Uterus (tissue), 3 donors: ENCODE measurements at regions not wholly inside any gene's neighbourhood (a gene's known extent, or its start where the extent isn't known, plus 50 kb on each side); places are given as distances from the start of the nearest gene placed in this dataset.

Source experiments
- DNase-seq, 2 donors: peaks; one replicate each; pipeline ENCODE4 v3.0.0-alpha.2; 2019 to 2020
- H3K27ac ChIP-seq, 2 donors: fragments of 200-600 bp; sonication (generic); 1 replicate in 1 of 2; 2 replicates in 1 of 2; pipeline ENCODE4 v1.5.1; 2016 to 2018
- H3K27me3 ChIP-seq, 2 donors: fragments of 200-600 bp; sonication (generic); one replicate each; pipeline ENCODE4 v1.5.1; 2018 to 2019; ENCODE audit warnings: control low read depth in 1 of 2
- H3K36me3 ChIP-seq, 2 donors: fragments of 200-600 bp; sonication (generic); one replicate each; pipeline ENCODE4 v1.5.1; 2019; ENCODE audit warnings: control low read depth in 1 of 2
- H3K4me1 ChIP-seq, 2 donors: fragments of 200-600 bp; sonication (generic); one replicate each; pipeline ENCODE4 v1.5.1; 2018 to 2019; ENCODE audit warnings: control low read depth in 1 of 2
- H3K4me3 ChIP-seq, 2 donors: fragments of 200-600 bp; sonication (generic); 1 replicate in 1 of 2; 2 replicates in 1 of 2; pipeline ENCODE4 v1.5.1; 2018 to 2019; ENCODE audit warnings: mild to moderate bottlenecking in 1 of 2
- H3K9me3 ChIP-seq, 2 donors: fragments of 200-600 bp; sonication (generic); one replicate each; pipeline ENCODE4 v1.5.1; 2019; ENCODE audit warnings: control low read depth in 1 of 2
- CTCF ChIP-seq, 4 experiments: fragments of 200-600 bp in 2 of 4; fragments of 450-650 bp in 2 of 4; sonication (generic) in 2 of 4; IDR thresholded peaks; one replicate each; pipeline ENCODE4 v1.5.1; 2016 to 2019; ENCODE audit warnings: antibody characterized with exemption in 4 of 4, mild to moderate bottlenecking in 2 of 4, moderate library complexity in 1 of 4
- POLR2A ChIP-seq, 2 donors: fragments of 450-650 bp; IDR thresholded peaks; one replicate each; pipeline ENCODE4 v1.6.1; 2016; ENCODE audit warnings: antibody characterized with exemption in 2 of 2, mild to moderate bottlenecking in 1 of 2, moderate library complexity in 1 of 2
- intact Hi-C: fragments of 100-400 bp; cut with DNase I; formaldehyde crosslinking; loops from one replicate; pipeline ENCODE4 v1.15.1; 2023; ENCODE audit warnings: low total_unique reads
- donor health status: DM: yes; HTN: yes; CAD: no.

DNA sequence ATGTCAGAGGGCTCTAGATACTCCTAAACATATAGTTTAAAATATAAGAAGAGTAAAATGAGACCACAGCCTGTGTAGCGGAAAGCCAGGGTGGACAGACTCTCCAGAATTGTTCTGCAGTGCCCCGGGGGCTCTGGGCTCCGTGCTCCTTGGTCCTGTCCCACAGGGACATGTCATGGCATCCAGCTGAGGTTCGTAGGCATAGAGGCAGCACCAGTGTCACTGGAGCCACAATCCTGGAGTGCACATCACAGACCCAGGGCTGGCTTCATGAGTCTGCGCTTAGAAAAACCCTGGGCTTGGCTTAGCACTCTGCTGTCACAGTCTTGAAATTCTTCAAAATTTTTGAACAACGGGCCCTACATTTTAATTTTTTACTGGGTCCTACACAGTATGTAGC lies 280.4 kb upstream of the ZNF32 start:
- Histone ChIP-seq H3K4me1 (no peaks in the 10 kb centered on the region), H3K4me3 (no peak overlapping the region), H3K36me3 (no peaks in the 10 kb centered on the region), H3K27me3 (no peaks in the 10 kb centered on the region), H3K27ac (no peak overlapping the region), H3K9me3 (no peaks in the 10 kb centered on the region)
- intact Hi-C loops: no loop called here
- no peak for DNase-seq
- no peak for TF ChIP-seq CTCF (IDR thresholded peaks at IDR 0.05)
- TF ChIP-seq POLR2A (IDR thresholded peaks at IDR 0.05): no peak

DNA sequence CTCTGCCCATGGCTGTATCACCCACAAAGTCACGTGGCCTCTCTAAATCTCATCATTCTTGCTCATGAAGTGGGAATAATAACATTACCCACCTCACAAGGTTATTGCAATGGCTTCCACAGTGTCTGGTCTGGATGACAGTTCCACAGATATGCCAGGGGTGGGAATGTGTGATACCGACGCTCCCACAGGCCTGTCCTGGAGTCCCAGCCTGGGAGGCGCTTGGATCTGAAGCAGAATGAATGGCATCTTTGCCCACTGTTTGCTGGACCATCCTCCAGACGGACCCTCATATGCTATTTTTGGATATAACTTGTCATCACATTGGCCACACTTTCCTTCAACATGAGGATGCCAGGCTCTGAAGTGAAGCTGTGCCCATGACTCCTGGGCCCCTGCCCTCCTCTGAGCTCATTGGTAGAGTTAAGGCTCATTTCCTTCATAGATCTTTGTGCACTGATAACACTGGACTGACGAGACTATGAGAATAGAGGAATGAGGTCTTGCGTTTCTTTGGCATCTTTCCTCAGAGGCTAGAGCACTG lies 279.8 kb upstream of the ZNF32 start:
- TF ChIP-seq CTCF (IDR thresholded peaks at IDR 0.05) (no peak), POLR2A (IDR thresholded peaks at IDR 0.05) (no peak)
- no peak for DNase-seq
- Histone ChIP-seq H3K4me1 (no peaks in the 10 kb centered on the region), H3K27me3 (no peaks in the 10 kb centered on the region), H3K27ac (no peak overlapping the region), H3K4me3 (no peak overlapping the region), H3K36me3 (no peaks in the 10 kb centered on the region), H3K9me3 (no peaks in the 10 kb centered on the region)
- intact Hi-C loops: no loop called here

GRCh38 chr10:43926875-43927406 lies 278.3 kb upstream of the ZNF32 start:
- intact Hi-C loops: no loop called here
- TF ChIP-seq CTCF (IDR thresholded peaks at IDR 0.05) (no peak), POLR2A (IDR thresholded peaks at IDR 0.05) (no peak)
- no peak for DNase-seq
- no peak overlapping the region for H3K4me3 ChIP-seq
- no peaks in the 10 kb centered on the region for H3K4me1 ChIP-seq
- H3K9me3 ChIP-seq: no peaks in the 10 kb centered on the region
- H3K36me3 ChIP-seq: no peaks in the 10 kb centered on the region
- H3K27ac ChIP-seq: no peak overlapping the region
- H3K27me3 ChIP-seq: no peaks in the 10 kb centered on the region

GRCh38 chr10:43926371-43926770 lies 277.7 kb upstream of the ZNF32 start:
- TF ChIP-seq CTCF (IDR thresholded peaks at IDR 0.05) (no peak), POLR2A (IDR thresholded peaks at IDR 0.05) (no peak)
- H3K4me3 ChIP-seq: no peak overlapping the region

GRCh38 chr10:43925793-43926192 lies 277.1 kb upstream of the ZNF32 start:
- DNase-seq: no peak

More at GRCh38 chr10:43926371-43926770, 277.7 kb upstream of the ZNF32 start:
- DNase-seq: no peak
- Histone ChIP-seq H3K36me3 (no peaks in the 10 kb centered on the region), H3K4me1 (no peaks in the 10 kb centered on the region), H3K27ac (no peak overlapping the region), H3K27me3 (no peaks in the 10 kb centered on the region), H3K9me3 (no peaks in the 10 kb centered on the region)
- intact Hi-C loops: no loop called here

More at GRCh38 chr10:43925793-43926192, 277.1 kb upstream of the ZNF32 start:
- Histone ChIP-seq H3K4me3 (no peak overlapping the region), H3K27me3 (no peaks in the 10 kb centered on the region), H3K36me3 (no peaks in the 10 kb centered on the region), H3K4me1 (no peaks in the 10 kb centered on the region), H3K27ac (no peak overlapping the region), H3K9me3 (no peaks in the 10 kb centered on the region)
- TF ChIP-seq CTCF (IDR thresholded peaks at IDR 0.05): no peak
- TF ChIP-seq POLR2A (IDR thresholded peaks at IDR 0.05): no peak
- intact Hi-C loops: no loop called here
